Transverse colon (tissue), 4 donors: ENCODE measurements at regions not wholly inside any gene's neighbourhood (a gene's known extent, or its start where the extent isn't known, plus 50 kb on each side); places are given as distances from the start of the nearest gene placed in this dataset.

Experiments
- DNase-seq: peaks from one replicate; pipeline ENCODE4 v3.0.0-alpha.2; 2019
- H3K27ac ChIP-seq, 4 donors: fragments of 200-600 bp; sonication (generic); 2 replicates each; pipeline ENCODE4 v1.5.1; 2016 to 2018; ENCODE audit warnings: inconsistent platforms in 4 of 4
- H3K27me3 ChIP-seq: fragments of 200-600 bp; sonication (generic); 2 replicates; pipeline ENCODE4 v1.5.1; 2017; ENCODE audit warnings: inconsistent platforms
- H3K36me3 ChIP-seq, 4 donors: fragments of 200-600 bp; sonication (generic); 2 replicates each; pipeline ENCODE4 v1.5.1; 2017 to 2019; ENCODE audit warnings: inconsistent platforms in 4 of 4
- H3K4me1 ChIP-seq, 4 donors: fragments of 200-600 bp; sonication (generic); 2 replicates each; pipeline ENCODE4 v1.5.1; 2017 to 2020; ENCODE audit warnings: inconsistent platforms in 4 of 4
- H3K4me3 ChIP-seq, 4 donors: fragments of 200-600 bp; sonication (generic); 1 replicate in 1 of 4; 2 replicates in 3 of 4; pipeline versions ENCODE4 v1.5.1 to v1.6.1; 2017 to 2019; ENCODE audit warnings: inconsistent platforms in 4 of 4
- H3K9me3 ChIP-seq, 2 donors: fragments of 200-600 bp; sonication (generic); 2 replicates each; pipeline ENCODE4 v1.5.1; 2017 to 2019; ENCODE audit warnings: inconsistent platforms in 2 of 2
- EP300 ChIP-seq: sonication (generic); formaldehyde crosslinking; IDR thresholded peaks from one replicate; pipeline ENCODE4 v1.6.1; 2017; ENCODE audit warnings: antibody characterized with exemption, low read depth
- POLR2A ChIP-seq: fragments of 450-650 bp; IDR thresholded peaks from one replicate; pipeline ENCODE4 v1.6.1; 2016; ENCODE audit warnings: antibody characterized with exemption, mild to moderate bottlenecking, moderate library complexity
- POLR2AphosphoS5 ChIP-seq, 3 donors: sonication (generic); formaldehyde crosslinking; IDR thresholded peaks; one replicate each; pipeline ENCODE4 v1.6.1; 2016; ENCODE audit warnings: antibody characterized with exemption in 3 of 3
- WGBS, 2 donors: methylation state at CpG; one replicate each; pipeline ENCODE4 v1.1.5; 2018; ENCODE audit warnings: low coverage in 1 of 2; 5-methylcytosine and 5-hydroxymethylcytosine counted together
- in situ Hi-C, 4 donors: fragments of 200-750 bp; cut with MboI; loops; one replicate each; pipeline versions ENCODE4 v1.15.0 to v1.15.1; 2017; ENCODE audit warnings: low sequenced_read_pairs in 3 of 4, low pct_ligation_motif_present in 1 of 4, low pct_unique_long_range_greater_than_20kb in 1 of 4
- intact Hi-C: fragments of 100-400 bp; cut with DNase I; formaldehyde crosslinking; loops from one replicate; pipeline ENCODE4 v1.15.1; 2023; ENCODE audit warnings: low total_unique reads
- TF ChIP-seq, protein P1 (sequence below), 5 experiments: fragments of 200-600 bp in 3 of 5; fragments of 450-650 bp in 2 of 5; sonication (generic) in 3 of 5; IDR thresholded peaks; 1 replicate in 2 of 5; 2 replicates in 3 of 5; pipeline ENCODE4 v1.5.1; 2016 to 2017; ENCODE audit warnings: antibody characterized with exemption in 5 of 5, inconsistent platforms in 3 of 5, mild to moderate bottlenecking in 2 of 5, moderate library complexity in 1 of 5

DNA sequence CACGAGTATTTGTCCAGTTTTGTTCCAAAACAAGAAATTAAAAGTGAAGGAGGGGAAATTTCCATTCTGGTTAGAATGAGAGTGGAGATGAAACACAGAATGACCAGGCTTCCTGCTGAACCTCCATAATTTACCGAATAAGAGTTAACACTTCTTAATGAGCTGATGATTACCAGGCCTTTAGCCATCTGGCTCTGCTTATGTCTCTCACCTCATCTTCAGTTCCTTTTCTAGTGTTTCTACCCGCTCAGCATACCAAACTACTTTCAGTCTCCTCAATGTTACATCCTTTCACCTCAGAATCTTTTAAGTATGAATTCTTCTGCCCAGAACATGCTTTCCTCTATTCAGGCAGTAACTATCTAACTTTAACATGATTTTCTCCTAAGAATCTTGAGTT, 209.0 kb upstream of the RSPO3 start:
- 48 to 50% methylated on average over 3 of the region's 3 CpGs for WGBS, 2 donors
- H3K27ac ChIP-seq, result no peak overlapping the region
- in situ Hi-C loops, result no loop called here
- no peaks in the 10 kb centered on the region for H3K27me3 ChIP-seq
- intact Hi-C loops, result no loop called here
- H3K9me3 ChIP-seq, result no peaks in the 10 kb centered on the region
- no peaks in the 10 kb centered on the region for H3K36me3 ChIP-seq
- no peak overlapping the region for H3K4me3 ChIP-seq
- no peak for DNase-seq
- peaks cover 0 to 6% (median 0%) of the 10 kb centered on the region in 4 donors for H3K4me1 ChIP-seq
- TF ChIP-seq POLR2A (no peak), POLR2AphosphoS5 (IDR thresholded peaks at IDR 0.05) (no peak), EP300 (no peak)
- TF ChIP-seq, protein P1, sequence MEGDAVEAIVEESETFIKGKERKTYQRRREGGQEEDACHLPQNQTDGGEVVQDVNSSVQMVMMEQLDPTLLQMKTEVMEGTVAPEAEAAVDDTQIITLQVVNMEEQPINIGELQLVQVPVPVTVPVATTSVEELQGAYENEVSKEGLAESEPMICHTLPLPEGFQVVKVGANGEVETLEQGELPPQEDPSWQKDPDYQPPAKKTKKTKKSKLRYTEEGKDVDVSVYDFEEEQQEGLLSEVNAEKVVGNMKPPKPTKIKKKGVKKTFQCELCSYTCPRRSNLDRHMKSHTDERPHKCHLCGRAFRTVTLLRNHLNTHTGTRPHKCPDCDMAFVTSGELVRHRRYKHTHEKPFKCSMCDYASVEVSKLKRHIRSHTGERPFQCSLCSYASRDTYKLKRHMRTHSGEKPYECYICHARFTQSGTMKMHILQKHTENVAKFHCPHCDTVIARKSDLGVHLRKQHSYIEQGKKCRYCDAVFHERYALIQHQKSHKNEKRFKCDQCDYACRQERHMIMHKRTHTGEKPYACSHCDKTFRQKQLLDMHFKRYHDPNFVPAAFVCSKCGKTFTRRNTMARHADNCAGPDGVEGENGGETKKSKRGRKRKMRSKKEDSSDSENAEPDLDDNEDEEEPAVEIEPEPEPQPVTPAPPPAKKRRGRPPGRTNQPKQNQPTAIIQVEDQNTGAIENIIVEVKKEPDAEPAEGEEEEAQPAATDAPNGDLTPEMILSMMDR (IDR thresholded peaks at IDR 0.05), result no peak

DNA sequence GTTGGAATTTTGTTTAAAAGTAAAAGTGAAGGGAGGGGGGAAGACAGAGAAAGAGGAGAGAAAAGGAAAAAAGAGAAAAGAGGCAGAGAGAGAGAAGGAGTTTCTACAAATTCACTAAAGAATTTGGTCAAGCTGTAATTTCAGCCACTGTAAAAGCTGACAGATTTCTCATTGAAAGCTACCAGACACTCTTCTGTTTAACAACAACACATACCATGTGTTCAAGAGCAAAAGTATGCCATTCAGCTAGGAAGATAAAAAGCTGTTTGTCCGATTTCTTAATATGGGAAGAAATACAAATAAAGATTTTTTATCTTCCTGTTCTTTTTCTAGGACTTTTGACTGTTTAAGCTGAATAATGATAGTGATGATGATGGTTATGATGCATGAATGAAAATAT, 204.8 kb upstream of the RSPO3 start:
- H3K4me3 ChIP-seq, result no peak overlapping the region
- peaks cover 0 to 6% (median 0%) of the 10 kb centered on the region in 4 donors for H3K4me1 ChIP-seq
- WGBS, 2 donors, result 56 to 60% methylated on average over 1 of the region's 1 CpG
- intact Hi-C loops, result no loop called here
- no peak for TF ChIP-seq EP300
- no peak for TF ChIP-seq POLR2A
- TF ChIP-seq, protein P1 (IDR thresholded peaks at IDR 0.05), result no peak
- no peak for TF ChIP-seq POLR2AphosphoS5 (IDR thresholded peaks at IDR 0.05)
- in situ Hi-C loops, result no loop called here
- H3K27ac ChIP-seq, result no peak overlapping the region
- no peaks in the 10 kb centered on the region for H3K27me3 ChIP-seq
- no peak for DNase-seq
- no peaks in the 10 kb centered on the region for H3K36me3 ChIP-seq
- no peaks in the 10 kb centered on the region for H3K9me3 ChIP-seq

DNA sequence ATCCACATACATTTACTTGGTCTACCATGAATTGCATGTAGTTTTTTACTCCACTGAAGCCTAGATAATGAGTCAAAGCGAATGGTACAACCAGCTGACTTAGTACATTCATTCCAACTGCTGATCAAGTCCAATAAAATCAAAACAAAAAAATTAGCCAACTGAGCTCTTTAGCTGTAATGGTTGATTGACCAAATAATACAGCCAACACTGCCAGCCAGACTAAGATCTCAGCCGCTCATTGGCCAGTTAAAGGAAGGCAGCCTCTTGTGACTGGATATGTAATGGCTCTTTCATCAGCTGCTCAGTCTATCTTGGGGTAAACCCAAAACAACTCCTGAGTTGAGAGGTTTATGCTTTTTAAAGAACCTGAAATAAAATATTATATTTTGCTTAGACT, 204.3 kb upstream of the RSPO3 start:
- H3K4me3 ChIP-seq, result no peak overlapping the region
- in situ Hi-C loops, result no loop called here
- no peak for DNase-seq
- H3K27ac ChIP-seq, result no peak overlapping the region
- 77 to 87% methylated on average over 2 of the region's 2 CpGs for WGBS, 2 donors
- H3K4me1 ChIP-seq, result peaks cover 0 to 6% (median 0%) of the 10 kb centered on the region in 4 donors
- no peaks in the 10 kb centered on the region for H3K9me3 ChIP-seq
- intact Hi-C loops, result no loop called here
- TF ChIP-seq POLR2A, result no peak
- no peak for TF ChIP-seq POLR2AphosphoS5 (IDR thresholded peaks at IDR 0.05)
- TF ChIP-seq EP300, result no peak
- TF ChIP-seq, protein P1 (IDR thresholded peaks at IDR 0.05), result no peak
- H3K36me3 ChIP-seq, result no peaks in the 10 kb centered on the region
- H3K27me3 ChIP-seq, result no peaks in the 10 kb centered on the region

DNA sequence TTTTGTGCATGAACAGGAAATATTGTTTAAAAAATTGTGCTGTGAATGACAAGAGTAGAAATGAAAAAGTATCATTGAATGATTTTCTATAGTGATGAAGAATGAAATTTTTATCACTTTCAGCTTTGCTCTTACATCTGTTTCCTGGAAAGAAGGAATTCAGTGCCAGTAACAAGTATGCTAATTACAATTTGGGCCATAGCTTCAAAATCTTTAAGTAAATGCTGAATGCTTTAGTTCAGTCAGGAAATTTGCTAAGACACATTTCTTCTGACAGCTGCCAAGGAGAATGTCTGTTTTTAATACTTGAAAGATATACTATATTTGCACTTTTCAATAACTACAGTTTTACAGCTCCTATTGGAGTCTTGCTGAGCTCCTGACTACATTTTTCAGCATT, 203.7 kb upstream of the RSPO3 start:
- Histone ChIP-seq H3K36me3 (no peaks in the 10 kb centered on the region), H3K27ac (no peak overlapping the region), H3K9me3 (no peaks in the 10 kb centered on the region), H3K27me3 (no peaks in the 10 kb centered on the region), H3K4me3 (no peak overlapping the region), H3K4me1 (peaks cover 0 to 6% (median 0%) of the 10 kb centered on the region in 4 donors)
- intact Hi-C loops (no loop called here), in situ Hi-C loops (no loop called here)
- no peak for TF ChIP-seq EP300
- TF ChIP-seq, protein P1 (IDR thresholded peaks at IDR 0.05), result no peak
- no peak for DNase-seq
